GM18498 (cell line): ENCODE measurements at regions not wholly inside any gene's neighbourhood (a gene's known extent, or its start where the extent isn't known, plus 50 kb on each side); places are given as distances from the start of the nearest gene placed in this dataset.
"Not testable (repeated sequence)": the region's sequence is repeated elsewhere in the genome, so short reads cannot be mapped to it uniquely, and the experiment has no call there.

Experiments
- ATAC-seq: cut with Tn5 transposase; IDR thresholded peaks from one replicate; pipeline ENCODE4 v1.9.1; 2021; ENCODE audit warnings: mild to moderate bottlenecking, moderate library complexity; ENCODE audit not compliant: unreplicated experiment

DNA sequence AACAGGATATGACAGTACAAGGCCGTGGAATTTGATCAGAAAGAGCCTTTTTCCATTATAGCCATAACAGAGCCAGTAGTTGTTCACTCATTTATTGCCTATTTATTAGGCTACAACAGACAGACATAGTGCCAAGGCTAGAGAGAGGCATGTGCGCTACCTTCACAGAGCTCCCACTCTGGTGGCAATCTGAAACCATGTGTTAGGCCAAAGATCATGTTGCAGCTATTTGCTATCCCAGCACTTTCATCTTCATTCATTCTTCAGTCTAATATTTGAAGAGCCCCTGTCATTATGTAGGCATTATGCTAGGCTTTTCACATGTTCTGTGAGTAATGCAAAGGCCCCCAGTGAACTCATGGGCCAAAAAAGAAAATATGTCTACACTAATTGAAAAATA, 404.8 kb downstream of the IGSF11 start:
- ATAC-seq, result no peak

DNA sequence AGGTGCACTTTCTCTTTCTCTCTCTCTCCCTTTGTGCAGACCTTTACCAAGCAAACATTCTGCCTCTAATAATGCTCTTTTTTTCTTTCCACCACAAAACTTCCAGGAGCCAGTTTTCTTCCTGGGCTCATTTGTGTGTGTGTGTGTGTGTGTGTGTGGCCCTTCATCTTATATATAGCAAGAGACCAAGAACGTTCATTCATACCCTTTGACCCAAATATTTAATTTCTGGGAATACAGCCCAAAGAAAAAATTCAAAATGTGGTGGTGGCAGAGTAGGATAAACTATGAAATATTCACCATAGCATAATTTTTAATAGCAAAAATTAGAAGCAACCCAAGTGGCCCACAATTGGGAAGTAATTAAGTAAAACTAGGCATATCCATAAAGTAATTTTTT, 398.9 kb downstream of the IGSF11 start:
- ATAC-seq, result no peak

DNA sequence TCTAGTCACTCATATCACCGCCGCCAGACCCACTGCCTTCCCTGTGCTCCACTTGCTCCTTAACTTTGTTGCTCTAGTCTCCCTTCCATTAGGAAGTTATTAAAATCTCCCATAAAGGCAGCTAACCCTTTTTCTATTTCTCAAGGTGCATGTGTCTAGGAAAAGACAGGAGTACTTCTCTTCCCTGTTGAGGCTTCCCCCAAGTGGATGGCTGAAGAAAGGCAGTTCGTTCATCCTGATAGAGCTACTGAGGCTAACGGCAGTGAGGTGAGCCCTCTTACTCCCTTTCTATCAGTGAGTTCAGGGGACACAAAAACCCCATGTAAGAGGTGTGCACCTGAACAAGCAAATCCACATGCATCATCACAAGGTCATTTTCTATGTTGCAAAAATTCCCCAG, 397.8 kb downstream of the IGSF11 start:
- no peak for ATAC-seq

GRCh38 chr3:118637846-118638245, 396.8 kb downstream of the IGSF11 start:
- ATAC-seq, result no peak

- ATAC-seq, result peak; percentile 74
Observed at GRCh38 chr3:118641608-118642007, 393.0 kb downstream of the IGSF11 start.

- ATAC-seq, result no peak
Observed at GRCh38 chr3:118671192-118671591, 363.5 kb downstream of the IGSF11 start.

DNA sequence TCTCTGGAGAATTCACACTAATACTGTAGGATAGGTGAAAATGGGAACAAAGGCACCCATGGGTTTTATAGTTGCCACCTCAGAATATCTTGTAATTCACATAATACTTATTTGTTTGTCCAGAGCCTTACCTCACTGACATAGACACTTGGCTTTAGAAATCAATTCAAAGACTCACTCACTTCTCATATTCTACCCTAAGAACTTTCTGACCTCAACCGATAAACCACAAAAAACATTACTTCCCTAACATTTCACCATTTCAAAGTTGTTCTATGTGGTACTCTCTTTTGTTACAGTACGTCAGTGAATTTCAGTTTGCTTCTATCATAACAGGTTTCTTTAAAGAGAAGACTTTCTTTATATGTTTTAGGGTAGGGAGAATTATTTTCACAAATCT, 359.3 kb downstream of the IGSF11 start:
- ATAC-seq, result no peak

DNA sequence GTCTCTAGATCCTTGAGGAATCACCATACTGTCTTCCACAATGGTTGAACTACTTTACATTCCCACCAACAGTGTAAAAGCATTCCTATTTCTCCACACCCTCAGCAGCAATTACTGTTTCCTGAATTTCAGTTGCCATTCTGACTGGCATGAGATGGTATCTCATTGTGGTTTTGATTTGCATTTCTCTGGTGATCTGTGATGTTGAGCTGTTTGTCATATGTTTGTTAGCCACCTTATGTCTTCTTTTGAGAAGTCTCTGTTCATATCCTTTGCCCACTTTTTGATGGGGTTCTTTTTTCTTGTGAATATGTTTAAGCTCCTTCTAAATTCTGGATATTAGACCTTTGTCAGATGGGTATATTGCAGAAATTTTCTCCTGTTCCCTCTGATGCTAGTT, 356.0 kb downstream of the IGSF11 start:
- ATAC-seq, result not testable (repeated sequence)

GRCh38 chr3:118682921-118683320, 351.7 kb downstream of the IGSF11 start:
- ATAC-seq, result no peak

GRCh38 chr3:118683636-118684035, 351.0 kb downstream of the IGSF11 start:
- ATAC-seq, result no peak

DNA sequence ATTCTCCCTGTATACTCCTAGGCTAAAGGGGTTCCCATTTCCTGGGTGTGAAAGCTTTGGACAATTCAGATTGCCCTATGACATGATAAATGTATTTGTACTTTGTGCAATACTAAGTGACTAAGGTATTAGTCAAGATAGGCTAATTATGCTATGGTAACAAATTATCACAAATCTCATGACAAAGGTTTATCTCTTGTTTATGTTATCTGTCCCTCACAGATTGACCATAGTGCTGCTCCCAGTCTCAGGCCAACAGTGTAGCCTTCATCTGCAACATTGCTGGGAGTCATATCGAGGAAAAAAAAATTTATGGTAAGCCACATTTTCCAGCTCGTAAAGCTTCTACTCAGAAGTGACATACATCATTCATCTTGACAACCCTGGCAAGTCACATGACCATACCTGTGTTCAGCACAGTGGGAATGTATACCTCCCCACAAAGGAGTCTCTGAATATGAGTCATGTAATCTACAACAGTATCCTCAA, 346.2 kb downstream of the IGSF11 start:
- no peak for ATAC-seq

DNA sequence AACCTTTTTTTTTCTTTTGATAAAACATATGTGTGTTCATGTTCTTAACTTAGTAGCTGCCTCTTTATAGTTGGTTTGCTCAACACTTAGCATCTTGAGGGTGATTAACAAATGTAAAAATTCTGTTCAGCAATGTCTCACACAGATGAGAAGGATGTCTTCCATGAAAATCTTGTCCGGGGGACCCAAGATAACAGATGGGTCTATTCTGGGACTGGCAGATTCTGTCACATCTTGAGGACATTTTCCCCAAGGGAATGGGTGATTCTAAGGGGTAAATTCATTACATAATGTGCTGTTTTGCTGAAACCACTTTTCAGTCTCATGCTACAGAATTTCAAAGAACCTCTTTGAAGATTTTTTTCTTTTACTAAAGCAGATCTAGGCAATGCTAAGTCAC, 342.2 kb downstream of the IGSF11 start:
- ATAC-seq, result no peak

DNA sequence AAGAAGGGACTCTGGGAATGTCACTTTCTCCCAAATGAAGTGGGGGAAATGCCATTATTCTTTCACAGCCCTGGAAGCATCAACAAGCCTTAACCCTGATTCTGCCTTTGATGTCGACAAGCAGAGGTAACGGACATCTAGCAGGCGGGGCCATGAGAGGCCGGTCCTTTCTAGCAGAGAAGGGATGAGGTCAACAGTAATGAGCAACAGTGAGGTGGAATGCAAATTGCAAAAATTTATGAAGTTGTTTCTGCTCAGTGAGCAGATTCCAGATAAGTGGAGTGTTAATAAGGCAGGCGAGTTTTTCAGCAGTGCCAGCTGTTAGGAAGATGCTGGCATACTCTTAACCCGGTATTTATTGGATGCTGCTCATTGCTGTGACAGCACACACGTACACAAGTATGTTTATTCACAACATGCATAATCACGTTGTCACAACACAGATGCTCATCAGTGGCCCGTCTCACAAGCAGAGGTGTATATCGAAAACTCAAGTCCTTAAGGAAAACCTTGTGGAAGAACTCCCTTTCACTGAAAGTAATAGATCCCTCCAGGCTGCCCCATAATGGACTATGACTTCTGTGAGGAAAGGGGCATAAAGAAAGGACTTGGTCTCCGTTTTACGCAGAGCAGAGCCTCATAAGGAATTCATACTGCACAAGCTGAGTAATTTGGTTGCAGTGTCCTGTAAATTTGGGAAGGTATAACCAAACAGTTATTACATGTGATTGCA, 329.0 kb downstream of the IGSF11 start:
- no peak for ATAC-seq

- no peak for ATAC-seq
Observed at GRCh38 chr3:118707991-118708390, 326.7 kb downstream of the IGSF11 start.

GRCh38 chr3:118710532-118710931, 324.1 kb downstream of the IGSF11 start:
- no peak for ATAC-seq

DNA sequence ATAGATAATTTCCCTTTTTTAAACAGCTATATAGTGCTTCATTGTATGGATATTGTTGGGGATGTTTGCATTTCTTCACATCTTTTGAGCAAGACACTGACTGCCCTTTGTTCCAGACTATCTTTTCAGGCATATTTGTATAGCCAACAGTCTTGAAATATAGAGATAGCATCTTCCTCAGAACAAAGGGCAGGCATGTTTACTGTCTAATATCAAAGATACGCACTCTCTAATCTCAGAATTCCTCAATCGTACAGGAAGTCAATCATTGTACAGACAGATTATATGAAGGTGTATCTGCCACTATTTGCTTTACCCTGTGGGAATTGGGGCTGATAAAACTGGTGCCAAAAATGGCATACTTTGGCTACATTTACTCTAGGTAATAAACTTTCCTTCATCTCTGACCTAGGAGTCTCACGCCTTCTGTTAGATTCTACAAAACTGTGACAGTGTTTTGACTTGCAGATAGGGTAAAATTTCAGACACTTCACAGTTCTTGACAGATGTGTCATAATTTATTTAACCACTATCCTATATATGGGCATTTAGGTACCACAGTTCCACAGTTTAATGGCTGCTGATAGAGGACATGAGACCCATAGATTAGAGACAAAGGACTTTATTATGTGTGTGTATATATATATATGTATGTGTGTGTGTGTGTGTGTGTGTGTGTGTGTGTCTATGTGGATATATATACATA, 321.0 kb downstream of the IGSF11 start:
- no peak for ATAC-seq

- no peak for ATAC-seq
Observed at GRCh38 chr3:118714800-118715199, 319.8 kb downstream of the IGSF11 start.

DNA sequence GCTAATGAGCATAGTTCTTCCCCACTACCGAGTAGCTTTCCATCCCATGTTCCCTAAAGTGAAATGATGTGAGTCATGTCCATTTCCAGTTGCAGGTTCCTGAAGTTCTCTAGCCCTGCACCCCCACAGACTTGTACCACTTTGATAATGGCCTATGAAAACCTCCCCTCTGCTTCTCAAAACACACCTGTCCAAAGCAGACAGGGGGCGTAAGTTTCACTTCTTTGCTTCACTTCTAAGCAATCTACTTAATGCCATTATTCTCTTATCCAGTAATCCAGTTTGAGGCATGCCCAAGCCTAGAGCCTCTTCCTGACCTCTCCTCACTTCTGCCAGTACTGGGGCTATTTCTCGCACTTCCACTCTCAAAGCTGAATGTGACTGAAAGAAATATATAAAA, 305.1 kb downstream of the IGSF11 start:
- ATAC-seq, result no peak

- ATAC-seq, result no peak
Observed at GRCh38 chr3:118734664-118735063, 300.0 kb downstream of the IGSF11 start.

- ATAC-seq, result no peak
Observed at GRCh38 chr3:118736107-118736506, 298.5 kb downstream of the IGSF11 start.

- no peak for ATAC-seq
Observed at GRCh38 chr3:118740722-118741290, 293.8 kb downstream of the IGSF11 start.

DNA sequence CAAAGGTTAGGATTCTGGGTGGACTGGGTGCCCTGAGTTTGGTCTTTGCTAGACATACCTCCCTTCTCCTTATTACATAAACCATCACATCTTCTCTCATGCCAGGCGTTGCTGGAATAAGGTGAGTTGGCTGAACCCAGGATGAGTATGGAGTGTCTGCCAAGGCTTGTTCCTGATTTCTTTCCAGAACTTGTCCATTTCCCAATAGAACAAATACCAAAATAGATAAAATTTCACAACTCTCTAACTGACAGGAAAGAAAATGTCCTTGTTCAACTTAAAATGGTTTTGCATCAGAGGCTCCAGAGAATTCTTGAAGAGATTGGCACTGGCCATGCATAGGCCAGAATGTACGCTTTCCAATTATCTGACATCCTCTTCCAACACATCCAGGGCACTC, 291.9 kb downstream of the IGSF11 start:
- ATAC-seq, result no peak
